ENCODE measurements at regions not wholly inside any gene's neighbourhood (a gene's known extent, or its start where the extent isn't known, plus 50 kb on each side); places are given as distances from the start of the nearest gene placed in this dataset.

- TF ChIP-seq CTCF (IDR thresholded peaks at IDR 0.05) (peak; percentile 45), EZH2 (IDR thresholded peaks at IDR 0.05) (no peak), EZH2phosphoT487 (IDR thresholded peaks at IDR 0.05) (no peak)
These were observed 247.2 kb upstream of the MTMR8 start for GRCh38 chrX:64642482-64642881.
